Skeletal muscle cell (primary cell): ENCODE measurements at regions not wholly inside any gene's neighbourhood (a gene's known extent, or its start where the extent isn't known, plus 50 kb on each side); places are given as distances from the start of the nearest gene placed in this dataset.
"Not testable (repeated sequence)": the region's sequence is repeated elsewhere in the genome, so short reads cannot be mapped to it uniquely, and the experiment has no call there.

Experiments
- DNase-seq: peaks from one replicate; pipeline ENCODE4 v3.0.0-alpha.2; 2010; ENCODE audit warnings: low read depth
- H3K4me3 ChIP-seq: 2 replicates; pipeline ENCODE4 v1.5.1; 2011; ENCODE audit warnings: low read depth, mild to moderate bottlenecking, control low read depth, low read length, moderate library complexity

GRCh38 chr3:95167748-95168147 lies 1104.9 kb downstream of the NSUN3 start:
- no peak overlapping the region for H3K4me3 ChIP-seq
- DNase-seq = no peak

- no peak for DNase-seq
- no peak overlapping the region for H3K4me3 ChIP-seq
Measured at GRCh38 chr3:95168526-95168925, 1105.7 kb downstream of the NSUN3 start.

GRCh38 chr3:95172164-95172943 lies 1109.5 kb downstream of the NSUN3 start:
- no peak for DNase-seq
- no peak overlapping the region for H3K4me3 ChIP-seq

- no peak overlapping the region for H3K4me3 ChIP-seq
- no peak for DNase-seq
Measured at GRCh38 chr3:95177096-95177495, 1114.2 kb downstream of the NSUN3 start.

- no peak for DNase-seq
- H3K4me3 ChIP-seq = no peak overlapping the region
Measured at GRCh38 chr3:95184038-95184437, 1121.2 kb downstream of the NSUN3 start.

- no peak overlapping the region for H3K4me3 ChIP-seq
- DNase-seq = no peak
Measured at GRCh38 chr3:95189348-95189747, 1126.5 kb downstream of the NSUN3 start.

- no peak overlapping the region for H3K4me3 ChIP-seq
- DNase-seq = no peak
Measured at GRCh38 chr3:95197661-95198060, 1134.8 kb downstream of the NSUN3 start.

- H3K4me3 ChIP-seq = no peak overlapping the region
- no peak for DNase-seq
Measured at GRCh38 chr3:95200384-95200783, 1137.5 kb downstream of the NSUN3 start.

- H3K4me3 ChIP-seq = no peak overlapping the region
- DNase-seq = no peak
Measured at GRCh38 chr3:95210878-95211277, 1148.0 kb downstream of the NSUN3 start.

- no peak overlapping the region for H3K4me3 ChIP-seq
Measured at GRCh38 chr3:95212117-95212516, 1149.3 kb downstream of the NSUN3 start.

GRCh38 chr3:95215437-95215957 lies 1152.6 kb downstream of the NSUN3 start:
- no peak for DNase-seq
- H3K4me3 ChIP-seq = no peak overlapping the region

More at GRCh38 chr3:95212117-95212516, 1149.3 kb downstream of the NSUN3 start:
- DNase-seq = no peak

GRCh38 chr3:95217661-95218060 lies 1154.8 kb downstream of the NSUN3 start:
- no peak for DNase-seq
- no peak overlapping the region for H3K4me3 ChIP-seq

- H3K4me3 ChIP-seq = no peak overlapping the region
Measured at GRCh38 chr3:95218484-95218883, 1155.6 kb downstream of the NSUN3 start.

GRCh38 chr3:95226437-95226836 lies 1163.6 kb downstream of the NSUN3 start:
- H3K4me3 ChIP-seq = no peak overlapping the region
- DNase-seq = no peak

More at GRCh38 chr3:95218484-95218883, 1155.6 kb downstream of the NSUN3 start:
- DNase-seq = no peak

- DNase-seq = no peak
Measured at GRCh38 chr3:95227092-95227491, 1164.2 kb downstream of the NSUN3 start.

GRCh38 chr3:95228416-95228815 lies 1165.6 kb downstream of the NSUN3 start:
- no peak for DNase-seq
- H3K4me3 ChIP-seq = no peak overlapping the region

More at GRCh38 chr3:95227092-95227491, 1164.2 kb downstream of the NSUN3 start:
- H3K4me3 ChIP-seq = no peak overlapping the region

GRCh38 chr3:95235916-95236315 lies 1173.1 kb downstream of the NSUN3 start:
- no peak for DNase-seq

GRCh38 chr3:95237783-95238182 lies 1174.9 kb downstream of the NSUN3 start:
- H3K4me3 ChIP-seq = no peak overlapping the region
- DNase-seq = no peak

More at GRCh38 chr3:95235916-95236315, 1173.1 kb downstream of the NSUN3 start:
- no peak overlapping the region for H3K4me3 ChIP-seq

- no peak for DNase-seq
- no peak overlapping the region for H3K4me3 ChIP-seq
Measured at GRCh38 chr3:95240395-95240794, 1177.5 kb downstream of the NSUN3 start.

GRCh38 chr3:95241256-95241655 lies 1178.4 kb downstream of the NSUN3 start:
- H3K4me3 ChIP-seq, DNase-seq: not testable (repeated sequence)

GRCh38 chr3:95246413-95246812 lies 1183.6 kb downstream of the NSUN3 start:
- DNase-seq = no peak
- no peak overlapping the region for H3K4me3 ChIP-seq
